ENCODE measurements at regions not wholly inside any gene's neighbourhood (a gene's known extent, or its start where the extent isn't known, plus 50 kb on each side); places are given as distances from the start of the nearest gene placed in this dataset.

GRCh38 chr10:131490991-131491594 lies 179.6 kb upstream of the TCERG1L start:
- DNase-seq: no peak

DNA sequence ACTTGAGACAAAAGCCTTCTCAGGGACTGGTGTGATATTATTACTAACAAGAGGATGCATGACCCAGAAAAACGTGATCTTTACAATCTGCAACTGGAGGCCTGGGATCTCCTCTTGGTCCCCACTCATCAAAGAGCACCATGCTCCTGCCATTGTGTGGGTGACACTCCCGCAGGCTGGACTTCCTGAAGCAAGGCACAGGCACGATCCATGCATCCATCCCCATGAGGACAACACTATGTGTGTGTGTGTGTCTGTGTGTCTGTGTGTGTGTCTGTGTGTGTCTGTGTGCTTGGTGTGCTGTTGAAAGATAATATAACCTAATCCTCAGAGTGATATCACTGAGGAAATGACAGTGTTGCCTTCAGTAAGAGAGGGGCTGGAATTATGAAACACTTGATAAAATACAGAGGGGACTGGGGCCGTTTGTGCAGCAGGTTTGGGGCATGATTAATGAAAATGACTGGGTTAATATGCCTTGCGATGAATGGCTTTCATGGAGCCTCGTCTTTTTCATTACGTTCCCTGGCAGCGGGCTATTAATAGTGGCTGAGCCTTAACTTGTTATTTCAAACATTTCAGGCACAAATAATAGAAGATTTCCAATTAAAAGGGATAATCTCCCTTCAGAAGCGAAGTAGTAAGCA lies 180.8 kb upstream of the TCERG1L start:
- DNase-seq: no peak

DNA sequence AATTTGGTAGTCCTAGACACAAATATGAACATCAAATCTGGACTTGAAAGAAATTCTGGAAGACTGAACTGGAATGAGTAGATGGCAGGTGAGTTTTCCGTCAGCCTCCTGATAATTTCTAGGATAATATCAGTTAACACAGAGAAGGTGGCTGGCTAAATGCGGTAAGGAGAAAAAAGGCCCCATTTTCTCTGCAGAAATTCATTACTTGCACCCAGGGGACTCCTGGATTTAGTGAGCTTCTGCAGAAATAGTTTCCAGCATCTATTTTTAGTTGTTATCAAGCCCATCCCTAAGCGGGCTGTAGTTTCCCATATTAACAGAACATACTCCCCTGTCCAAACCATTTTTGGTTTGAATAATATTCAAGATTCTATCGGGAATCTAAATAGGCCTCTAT lies 181.9 kb upstream of the TCERG1L start:
- DNase-seq: no peak

DNA sequence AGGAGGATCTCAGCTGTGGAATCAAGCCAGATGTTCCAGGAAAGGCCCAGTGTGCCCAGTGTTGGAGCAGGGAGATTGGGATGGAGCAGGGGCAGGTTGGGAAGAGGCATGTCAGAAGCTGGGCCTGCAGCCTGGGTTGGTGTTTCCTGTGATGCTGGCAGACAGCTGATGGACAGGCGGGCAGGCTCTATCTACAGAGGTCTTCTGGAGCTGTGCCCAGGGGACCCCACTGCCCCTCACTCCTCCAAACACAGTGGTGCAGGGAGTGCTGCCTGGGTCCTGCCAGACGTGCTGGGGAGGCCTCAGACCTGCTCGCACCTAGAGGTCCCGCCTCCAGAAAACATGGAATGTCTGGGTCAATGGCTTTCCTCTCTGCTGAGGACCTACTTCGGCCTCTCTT lies 182.9 kb upstream of the TCERG1L start:
- no peak for DNase-seq

GRCh38 chr10:131495224-131495623 lies 183.7 kb upstream of the TCERG1L start:
- no peak for DNase-seq

DNA sequence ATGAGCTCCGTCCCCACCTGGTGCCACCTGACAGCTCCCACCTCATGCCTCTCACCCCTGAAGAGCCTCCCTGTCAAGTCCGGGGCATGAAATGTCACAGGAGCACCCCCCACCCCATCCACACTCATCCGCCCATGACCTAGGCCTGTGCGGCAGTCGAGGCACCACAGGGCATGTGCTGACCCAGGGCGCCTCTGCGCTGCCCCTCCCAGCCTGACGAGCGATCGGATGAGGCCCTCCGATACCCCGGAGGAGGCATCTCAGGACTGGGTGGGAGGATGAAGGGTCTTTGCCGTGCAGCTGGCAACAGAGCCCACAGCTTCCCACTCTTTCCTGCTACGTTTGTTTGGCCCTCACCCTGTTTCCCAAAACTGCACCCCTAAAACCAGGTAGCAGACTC lies 184.4 kb upstream of the TCERG1L start:
- no peak for DNase-seq

DNA sequence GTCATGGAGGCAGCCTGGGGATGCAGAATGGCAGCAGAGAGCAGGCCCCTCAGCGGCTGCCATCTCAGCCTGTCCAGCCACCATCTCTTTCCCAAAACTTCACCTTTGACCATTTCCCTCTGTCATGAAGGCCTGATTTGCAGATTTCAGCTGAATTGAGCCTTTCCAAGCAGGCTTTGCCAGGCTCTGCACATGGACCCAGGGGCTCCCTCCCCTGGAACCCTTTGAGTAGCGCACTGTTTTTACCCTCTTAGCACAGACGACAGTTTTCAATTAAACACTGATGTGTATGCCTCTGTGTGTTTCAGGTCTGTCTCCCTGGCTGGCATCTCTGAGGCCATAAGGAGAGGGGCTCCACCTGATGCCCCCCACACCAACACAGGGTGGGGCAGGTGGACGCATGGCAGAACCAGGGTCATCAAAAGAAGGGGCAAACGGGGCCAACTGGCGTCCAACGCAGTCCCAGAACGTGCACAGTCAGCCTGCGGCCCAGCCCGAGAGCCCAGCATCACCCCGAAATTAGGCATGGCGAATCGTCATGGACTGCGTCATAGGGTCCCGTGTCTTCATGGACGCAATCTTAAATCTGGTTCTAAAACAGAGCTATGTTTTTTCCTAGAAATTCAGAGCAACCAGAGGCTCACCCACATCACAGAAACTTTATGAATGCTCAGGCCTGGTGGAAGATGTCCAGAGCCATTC lies 185.0 kb upstream of the TCERG1L start:
- no peak for DNase-seq

DNA sequence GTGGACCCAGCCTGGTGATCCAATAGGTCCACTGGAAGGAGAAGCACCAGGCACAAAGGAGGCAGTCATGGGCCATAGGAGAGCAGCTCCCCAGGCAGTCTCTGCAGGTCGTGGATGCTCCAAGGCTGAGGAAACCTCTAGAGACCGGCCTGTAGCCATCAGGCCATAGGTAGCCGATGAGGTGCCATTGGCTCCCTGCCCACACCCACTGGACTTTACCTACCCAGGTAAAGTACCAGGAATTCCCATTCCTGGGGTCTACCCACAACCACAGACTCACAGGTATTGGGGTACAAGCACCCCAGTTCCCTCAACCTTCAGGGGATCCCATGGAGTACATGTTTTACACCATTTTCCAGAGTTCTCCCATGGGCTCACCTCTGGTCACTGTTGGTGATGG lies 188.0 kb upstream of the TCERG1L start:
- no peak for DNase-seq

DNA sequence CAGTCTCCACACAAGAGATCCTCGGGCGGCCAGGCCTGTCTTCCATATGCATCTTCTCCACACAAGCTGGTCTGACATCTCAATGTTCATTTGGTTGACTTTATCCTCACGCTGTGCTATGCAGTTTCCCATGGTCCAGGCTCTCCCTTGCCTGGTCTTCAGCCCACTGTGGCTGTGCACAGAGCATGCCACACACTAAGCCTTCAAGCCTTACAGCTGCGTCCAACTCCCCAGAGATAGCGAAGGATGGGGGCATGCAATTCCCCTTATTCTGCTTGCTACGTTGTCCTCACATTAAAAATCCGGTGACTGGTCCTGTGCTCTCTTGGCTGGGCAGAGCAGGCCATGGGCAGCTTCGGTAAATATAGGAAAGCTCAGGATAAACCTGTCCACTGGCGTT lies 188.7 kb upstream of the TCERG1L start:
- no peak for DNase-seq

DNA sequence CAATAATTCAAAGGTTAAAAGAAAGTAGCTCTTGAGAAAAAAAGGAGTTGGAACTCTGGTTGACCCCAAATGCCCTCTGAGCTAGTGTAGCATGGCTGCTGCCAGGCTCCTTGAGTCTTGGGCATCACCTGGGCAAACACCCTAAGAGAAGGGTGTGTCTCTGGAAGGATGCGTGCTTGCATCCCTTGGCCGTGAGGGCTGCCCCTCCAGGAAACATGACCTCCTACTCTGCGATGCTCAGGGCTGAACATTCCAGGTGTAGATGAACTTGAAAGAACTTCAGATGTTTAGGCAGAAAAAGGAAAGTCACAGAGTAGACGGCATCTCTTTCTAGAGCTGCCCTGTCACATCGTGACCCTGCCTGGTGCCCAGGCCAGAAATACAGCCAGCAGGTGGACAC lies 189.4 kb upstream of the TCERG1L start:
- DNase-seq: no peak

GRCh38 chr10:131503992-131504391 lies 192.5 kb upstream of the TCERG1L start:
- no peak for DNase-seq

DNA sequence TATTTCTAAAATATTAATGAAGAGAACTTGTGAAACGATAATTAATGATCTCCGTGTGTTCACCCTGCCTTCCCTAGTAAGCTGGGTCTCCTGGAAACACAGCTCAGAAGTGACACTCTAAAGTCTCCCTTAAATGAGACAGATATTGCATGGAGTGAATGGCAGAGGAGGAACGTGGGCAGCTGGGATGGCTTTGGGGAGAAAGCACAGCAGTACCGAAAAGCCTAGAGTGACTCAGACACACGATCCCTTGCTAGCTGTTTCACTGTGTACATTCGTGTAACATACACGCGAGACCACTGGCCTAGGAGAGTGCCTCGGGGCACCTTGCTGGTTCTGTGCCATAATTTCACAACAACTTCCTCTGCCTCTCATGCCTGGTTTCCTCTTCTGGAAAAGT lies 199.9 kb upstream of the TCERG1L start:
- no peak for DNase-seq

DNA sequence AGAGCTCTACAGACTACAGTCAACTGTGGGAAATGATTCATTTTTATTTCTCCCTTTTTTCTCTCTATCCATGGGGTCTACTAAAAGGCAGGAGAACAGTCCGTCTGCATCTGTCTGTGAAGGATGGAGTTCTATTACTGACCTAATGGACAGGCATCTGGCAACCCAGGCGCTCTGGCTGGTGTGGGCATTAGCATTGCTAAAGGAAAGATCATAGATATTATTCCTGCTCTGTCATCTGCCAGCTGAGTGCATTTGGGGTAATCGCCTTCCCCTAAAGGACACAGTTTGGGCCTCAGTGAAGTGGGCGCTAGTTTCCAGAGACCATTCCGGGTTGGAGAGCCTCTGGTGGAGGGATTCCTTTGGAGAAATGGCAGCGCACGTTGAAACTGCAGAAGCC lies 201.3 kb upstream of the TCERG1L start:
- DNase-seq: no peak

DNA sequence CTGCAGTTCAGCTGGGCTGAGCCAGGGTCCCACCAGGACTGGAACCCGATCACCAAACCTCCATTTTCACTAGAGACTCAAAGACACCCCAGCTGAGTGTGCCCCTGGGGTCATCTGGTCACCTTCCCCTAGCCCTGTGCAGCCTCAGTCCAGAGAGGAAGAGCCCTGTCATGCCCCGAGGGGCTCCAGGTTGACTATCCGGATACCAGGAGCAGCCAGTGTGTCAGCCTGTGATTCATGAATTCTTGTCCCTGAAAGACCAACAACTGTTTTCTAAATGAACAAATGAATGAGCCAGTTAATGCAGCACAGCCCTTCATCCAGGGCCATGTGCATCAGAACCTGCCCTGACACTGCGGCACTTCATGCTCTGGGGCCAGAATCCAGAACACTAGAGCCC lies 201.9 kb upstream of the TCERG1L start:
- no peak for DNase-seq

DNA sequence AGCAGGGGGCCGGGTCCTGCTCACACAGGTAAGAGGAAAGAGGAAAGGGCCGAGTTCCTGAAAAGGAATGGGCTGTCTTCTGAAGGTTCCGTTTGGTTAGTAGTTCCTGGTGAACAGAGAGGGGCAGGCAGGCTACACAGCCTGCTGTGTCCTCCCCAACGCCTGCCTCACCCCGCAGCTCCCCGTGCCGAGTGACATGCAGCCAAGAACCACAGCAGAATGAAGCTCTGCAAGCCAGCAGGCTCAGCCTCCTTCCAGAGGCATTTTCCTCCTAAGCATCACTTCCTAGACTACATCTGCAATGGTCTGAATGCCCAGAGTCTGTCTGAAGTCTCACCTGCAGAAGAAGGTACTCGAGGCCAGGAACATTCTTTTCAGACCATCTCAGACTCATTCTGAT lies 202.4 kb upstream of the TCERG1L start:
- DNase-seq: no peak

DNA sequence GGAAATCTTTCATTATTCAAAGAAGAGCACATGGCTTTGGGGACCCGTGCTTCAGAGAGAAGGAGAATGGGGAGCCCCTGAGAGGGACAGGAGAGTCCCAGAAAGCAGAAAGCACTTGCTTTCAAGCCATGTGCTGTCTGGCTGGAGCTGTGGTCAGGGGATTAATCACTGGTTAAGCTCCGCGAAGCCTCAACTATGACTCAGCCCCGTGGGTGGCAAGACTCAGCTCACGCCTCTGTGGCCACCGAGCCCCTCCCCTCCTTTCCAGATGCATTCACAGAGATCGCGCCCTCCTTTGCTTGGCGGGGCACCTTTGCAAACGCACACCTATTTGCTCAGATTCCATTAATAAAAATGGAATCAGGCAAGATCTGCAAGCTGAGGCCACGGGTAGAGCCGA lies 202.9 kb upstream of the TCERG1L start:
- DNase-seq: no peak

DNA sequence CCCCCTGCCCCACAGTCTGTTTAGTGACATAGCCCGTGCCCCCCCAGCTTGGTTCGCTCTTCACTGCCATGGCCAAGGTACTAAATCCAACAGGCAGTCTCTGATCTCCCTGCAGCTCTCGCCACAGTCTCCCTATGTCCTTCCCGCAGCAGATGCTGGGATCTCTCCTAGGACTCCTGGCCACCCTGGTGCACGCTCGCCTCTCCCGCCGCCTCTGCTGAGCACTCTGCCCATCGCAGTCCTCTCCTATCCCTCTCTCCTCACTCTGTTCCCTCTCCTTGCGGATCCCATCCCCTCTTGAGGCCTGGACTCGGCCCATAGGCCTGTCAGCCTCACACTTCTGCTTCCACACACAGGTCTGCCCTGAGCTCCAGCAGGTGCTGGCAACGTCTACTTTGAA lies 204.8 kb upstream of the TCERG1L start:
- DNase-seq: no peak

DNA sequence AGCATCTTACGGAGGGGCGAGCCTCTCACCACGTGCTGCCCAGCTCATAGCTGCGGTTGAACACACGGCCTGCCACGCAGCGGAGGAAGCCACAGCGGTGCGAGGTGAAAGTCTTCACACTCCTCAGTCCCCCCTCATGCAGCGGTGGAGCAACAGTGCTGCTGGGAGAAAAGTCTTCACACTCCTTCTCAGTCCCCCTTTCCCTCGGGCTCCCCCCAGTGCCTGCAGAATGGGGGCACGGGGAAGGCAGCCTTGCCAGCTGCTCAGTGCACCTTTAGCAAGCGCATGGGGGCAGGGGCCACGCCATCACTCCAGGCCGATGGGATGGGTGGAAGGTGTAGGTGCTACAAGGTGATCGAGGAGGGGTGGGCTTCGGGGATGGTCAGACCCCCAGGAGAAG lies 206.3 kb upstream of the TCERG1L start:
- no peak for DNase-seq

DNA sequence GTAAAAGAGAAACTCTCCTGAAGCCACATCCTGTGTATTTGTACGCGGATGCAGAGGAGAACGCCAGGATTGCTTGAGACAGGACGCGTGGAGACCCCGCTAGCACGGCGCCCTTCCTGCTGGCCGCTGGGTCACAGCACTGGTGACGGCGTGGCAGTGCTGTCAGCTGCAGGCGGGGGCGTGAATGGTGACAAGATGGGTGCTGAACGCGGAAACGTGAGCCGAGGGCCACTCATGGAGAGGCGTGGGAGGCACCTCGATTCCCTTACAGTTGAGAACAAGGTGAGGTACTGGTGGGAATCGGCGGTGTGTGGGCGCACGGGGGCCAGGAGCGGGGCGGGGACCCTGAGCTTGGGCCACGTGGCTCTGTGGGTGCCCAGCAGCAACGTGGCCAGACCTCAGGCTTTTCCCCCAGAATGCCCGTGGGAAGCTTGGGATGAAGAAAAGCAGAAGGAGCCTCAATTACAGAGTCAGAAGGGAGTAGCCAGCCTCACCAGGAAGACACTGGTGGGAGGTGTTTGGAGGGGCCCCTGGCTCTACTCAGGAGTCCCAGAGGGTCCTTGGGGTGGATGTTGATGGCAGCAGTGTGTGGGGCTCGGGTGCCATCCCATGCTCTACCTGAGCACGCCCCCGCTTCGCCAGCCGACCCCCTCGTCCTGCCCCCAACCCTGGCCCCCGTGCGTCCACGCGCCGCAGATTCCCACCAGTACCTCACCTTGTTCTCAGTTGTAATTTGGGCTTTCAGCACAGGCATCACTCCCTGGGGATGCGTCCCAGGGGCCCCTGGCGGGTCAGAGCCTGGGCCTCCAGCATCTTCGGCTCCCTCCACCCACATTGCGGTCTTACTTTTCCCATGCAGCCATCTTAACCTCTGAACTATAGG lies 208.4 kb upstream of the TCERG1L start:
- DNase-seq: no peak

DNA sequence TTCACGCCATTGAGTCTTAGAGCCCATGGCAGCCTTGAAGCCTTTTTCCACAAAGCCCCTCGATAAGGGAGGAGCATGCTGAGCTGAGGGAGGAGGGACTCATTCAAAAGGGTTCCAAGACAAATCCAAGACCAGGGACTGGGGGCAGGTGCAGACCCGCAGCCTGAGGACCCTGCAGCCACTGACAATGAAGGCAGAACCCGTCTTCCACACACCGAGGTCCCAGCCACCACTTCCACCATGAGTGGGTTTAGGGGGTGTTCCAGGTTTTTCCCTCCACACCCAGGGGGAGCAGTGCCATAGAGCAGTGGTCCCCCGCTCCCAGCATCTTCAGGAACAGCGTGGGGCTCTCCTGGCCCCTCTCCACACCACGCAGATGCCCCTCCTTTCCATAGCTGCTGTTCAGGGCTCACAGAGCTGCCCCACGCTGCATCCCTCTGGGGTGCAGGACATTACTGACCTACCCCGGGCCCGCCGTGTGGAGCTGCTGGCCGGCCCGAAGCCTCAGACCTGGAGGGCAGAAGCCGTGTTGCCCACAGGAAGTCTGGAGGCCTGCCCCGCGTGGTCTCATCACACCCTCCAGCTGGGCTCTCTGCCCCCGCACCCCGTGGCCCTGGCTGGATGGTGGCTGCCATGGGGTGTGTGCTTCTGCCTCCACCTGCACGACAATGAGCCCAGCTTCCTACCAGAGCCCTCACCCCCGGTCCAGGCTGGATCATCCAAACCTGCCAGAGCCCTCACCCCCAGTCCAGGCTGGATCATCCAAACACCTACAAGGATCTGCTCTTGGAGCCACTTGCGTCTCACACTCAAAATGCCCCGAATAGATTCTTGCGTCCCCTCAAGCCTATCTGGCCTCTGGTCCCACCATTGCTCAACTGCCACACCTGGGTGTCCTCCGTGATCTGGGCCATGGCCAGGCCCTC lies 220.0 kb upstream of the TCERG1L start:
- DNase-seq: no peak

DNA sequence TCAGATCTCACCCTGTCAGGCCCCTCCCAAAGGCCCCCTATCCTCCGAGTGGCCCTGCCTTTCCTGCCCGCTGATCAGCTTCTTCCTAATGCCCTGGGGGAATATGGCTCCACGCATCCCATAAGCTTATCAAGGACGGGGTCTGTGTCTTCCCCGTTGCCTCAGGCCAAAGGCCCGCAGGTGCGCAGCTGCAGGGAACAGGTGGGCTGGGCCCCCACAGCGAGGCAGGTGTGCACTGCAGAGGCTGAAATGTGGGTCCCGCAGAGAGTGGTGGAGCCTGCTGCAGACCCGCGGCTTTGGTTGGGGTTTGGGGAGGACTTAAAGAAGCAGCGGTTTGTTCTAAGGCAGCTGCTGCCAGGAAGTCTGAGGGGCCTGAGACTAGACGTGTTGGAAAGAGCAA lies 220.8 kb upstream of the TCERG1L start:
- no peak for DNase-seq

GRCh38 chr10:131532745-131533341 lies 221.3 kb upstream of the TCERG1L start:
- DNase-seq: no peak
